Activated CD8-positive, alpha-beta T cell treated with anti-CD3 and anti-CD28 coated beads for 36 hours (primary cell): ENCODE measurements at regions not wholly inside any gene's neighbourhood (a gene's known extent, or its start where the extent isn't known, plus 50 kb on each side); places are given as distances from the start of the nearest gene placed in this dataset.

Experiments used
- ATAC-seq: fragments of 200-7000 bp; cut with Tn5 transposase; one replicate; pipeline ENCODE4 v1.10.0; 2021; ENCODE audit warnings: mild to moderate bottlenecking, moderate library complexity
- CTCF ChIA-PET: fragments of 350-600 bp; sonication (Branson Sonifier 250); formaldehyde crosslinking; loops from one replicate; lab custom pipeline; 2021; ENCODE audit warnings: antibody characterized with exemption; lab: Charles Lee
- POLR2A ChIA-PET: fragments of 350-600 bp; sonication (Branson Sonifier 250); formaldehyde crosslinking; loops from one replicate; lab custom pipeline; 2021; ENCODE audit warnings: antibody characterized with exemption; lab: Charles Lee
- DNase-seq: peaks from one replicate; pipeline ENCODE4 v3.0.0-alpha.2; 2020
- H3K27ac Mint-ChIP-seq: one replicate; pipeline ENCODE4 v1.8.0; 2021; ENCODE audit warnings: mild to moderate bottlenecking, mixed read lengths
- H3K27me3 Mint-ChIP-seq: one replicate; pipeline ENCODE4 v1.8.0; 2021; ENCODE audit warnings: mixed read lengths
- H3K36me3 Mint-ChIP-seq: one replicate; pipeline ENCODE4 v1.8.0; 2021; ENCODE audit warnings: low read depth, mixed read lengths
- H3K4me1 Mint-ChIP-seq: one replicate; pipeline ENCODE4 v1.8.0; 2021; ENCODE audit warnings: low read depth, mixed read lengths
- H3K4me3 Mint-ChIP-seq: one replicate; pipeline ENCODE4 v1.8.0; 2021; ENCODE audit warnings: mild to moderate bottlenecking, moderate library complexity, mixed read lengths
- H3K9me3 Mint-ChIP-seq: one replicate; pipeline ENCODE4 v1.8.0; 2021; ENCODE audit warnings: mixed read lengths
- intact Hi-C: fragments of 100-400 bp; cut with micrococcal nuclease; formaldehyde crosslinking; loops from one replicate; pipeline ENCODE4 v1.10.0; 2022
- TF ChIP-seq, protein P1 (sequence below): fragments of 200-600 bp; IDR thresholded peaks from one replicate; pipeline ENCODE4 v1.8.0; 2022; ENCODE audit warnings: antibody characterized with exemption, mild to moderate bottlenecking

DNA sequence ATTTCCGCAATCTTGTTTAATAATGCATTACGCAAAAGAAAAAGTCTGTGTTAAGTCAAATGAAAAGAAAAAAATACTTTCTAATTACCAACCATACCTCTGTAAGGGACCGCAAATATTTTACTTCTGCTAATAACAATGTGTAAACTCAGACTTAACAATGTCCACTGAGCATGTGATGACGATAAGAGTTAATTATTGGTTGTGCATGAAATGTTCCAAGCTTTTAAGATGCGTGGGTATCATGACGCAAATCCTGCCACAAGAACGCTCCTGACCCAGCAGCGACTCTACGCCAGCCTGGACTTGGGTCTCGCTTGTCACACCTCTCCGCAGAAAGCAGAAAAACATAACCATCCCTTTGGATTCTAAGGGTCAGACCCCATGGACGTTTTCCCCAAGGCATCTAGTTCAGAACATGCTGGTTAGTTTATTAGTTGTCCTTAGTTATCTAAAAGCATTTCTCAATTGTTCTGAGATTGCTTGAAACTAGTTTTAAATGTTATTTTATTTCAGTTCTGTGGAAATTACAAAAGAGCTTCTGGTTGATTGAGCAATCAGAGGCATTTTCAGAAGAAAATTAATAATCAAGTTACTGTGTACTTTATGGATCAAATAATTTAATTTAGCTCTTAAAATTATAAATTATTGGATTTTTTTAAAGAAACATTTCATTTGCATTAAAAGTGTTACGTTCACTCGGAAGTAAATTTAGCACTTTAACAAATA is 779.9 kb upstream of the ARGLU1 start:
- Mint-ChIP-seq H3K4me1 (no peaks in the 10 kb centered on the region), H3K27me3 (no peaks in the 10 kb centered on the region), H3K27ac (no peak overlapping the region), H3K4me3 (no peak overlapping the region), H3K9me3 (peaks cover 5% of the 10 kb centered on the region), H3K36me3 (no peaks in the 10 kb centered on the region)
- no peak for ATAC-seq
- intact Hi-C loops, result no loop called here
- CTCF ChIA-PET, result no interaction called here
- TF ChIP-seq, protein P1, sequence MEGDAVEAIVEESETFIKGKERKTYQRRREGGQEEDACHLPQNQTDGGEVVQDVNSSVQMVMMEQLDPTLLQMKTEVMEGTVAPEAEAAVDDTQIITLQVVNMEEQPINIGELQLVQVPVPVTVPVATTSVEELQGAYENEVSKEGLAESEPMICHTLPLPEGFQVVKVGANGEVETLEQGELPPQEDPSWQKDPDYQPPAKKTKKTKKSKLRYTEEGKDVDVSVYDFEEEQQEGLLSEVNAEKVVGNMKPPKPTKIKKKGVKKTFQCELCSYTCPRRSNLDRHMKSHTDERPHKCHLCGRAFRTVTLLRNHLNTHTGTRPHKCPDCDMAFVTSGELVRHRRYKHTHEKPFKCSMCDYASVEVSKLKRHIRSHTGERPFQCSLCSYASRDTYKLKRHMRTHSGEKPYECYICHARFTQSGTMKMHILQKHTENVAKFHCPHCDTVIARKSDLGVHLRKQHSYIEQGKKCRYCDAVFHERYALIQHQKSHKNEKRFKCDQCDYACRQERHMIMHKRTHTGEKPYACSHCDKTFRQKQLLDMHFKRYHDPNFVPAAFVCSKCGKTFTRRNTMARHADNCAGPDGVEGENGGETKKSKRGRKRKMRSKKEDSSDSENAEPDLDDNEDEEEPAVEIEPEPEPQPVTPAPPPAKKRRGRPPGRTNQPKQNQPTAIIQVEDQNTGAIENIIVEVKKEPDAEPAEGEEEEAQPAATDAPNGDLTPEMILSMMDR, result no peak
- DNase-seq, result no peak
- POLR2A ChIA-PET, result no interaction called here

DNA sequence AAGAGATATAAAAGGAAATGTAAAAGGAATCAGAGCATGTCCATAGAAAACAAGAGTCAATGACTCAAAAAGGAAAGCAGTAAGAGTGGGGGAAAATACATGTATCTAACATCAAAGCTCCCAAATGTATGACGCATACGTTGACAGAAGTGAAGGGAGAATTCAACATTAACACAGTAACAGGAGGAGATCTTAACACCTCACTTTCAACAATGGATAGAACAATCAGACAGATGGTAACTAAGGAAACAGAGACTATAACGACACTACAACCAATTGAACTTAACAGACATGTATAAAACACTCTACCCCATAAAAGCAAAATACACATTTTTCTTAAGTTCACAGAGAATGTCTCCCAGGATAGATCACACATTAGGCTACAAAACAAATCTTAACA is 774.8 kb upstream of the ARGLU1 start:
- CTCF ChIA-PET, result no interaction called here
- H3K4me3 Mint-ChIP-seq, result no peak overlapping the region
- TF ChIP-seq, protein P1, result no peak

DNA sequence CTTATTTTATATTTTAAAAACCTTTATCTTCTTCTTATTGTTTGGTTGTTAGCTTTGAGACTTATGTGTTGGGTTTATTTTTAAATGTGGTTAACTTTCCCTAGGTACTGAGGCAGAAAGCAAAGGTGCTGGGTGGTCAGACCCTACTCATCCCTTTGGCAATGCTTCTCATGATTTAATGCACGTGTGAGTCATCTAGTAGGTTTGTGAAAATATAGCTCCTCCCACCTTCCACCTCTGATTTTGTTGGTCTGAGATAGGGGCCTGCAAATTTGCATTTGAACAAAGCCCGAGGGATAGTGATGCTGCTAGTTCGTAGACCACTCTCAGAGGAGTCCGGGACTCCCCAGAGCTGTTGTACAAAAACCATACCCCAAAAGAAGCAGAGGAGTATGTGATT is 771.3 kb upstream of the ARGLU1 start:
- ATAC-seq (no peak), DNase-seq (no peak)
- CTCF ChIA-PET, result interaction anchor here (1.5 kb wide), 1 partner anchor 134 kb away, joined by 3 read pairs; no protein-coding TSS in a partner anchor
- H3K4me1 Mint-ChIP-seq, result no peaks in the 10 kb centered on the region
- TF ChIP-seq, protein P1, result no peak
- H3K4me3 Mint-ChIP-seq, result no peak overlapping the region
- H3K27ac Mint-ChIP-seq, result no peak overlapping the region
- no peaks in the 10 kb centered on the region for H3K27me3 Mint-ChIP-seq
- intact Hi-C loops, result no loop called here
- POLR2A ChIA-PET, result no interaction called here
- H3K9me3 Mint-ChIP-seq, result peaks cover 5% of the 10 kb centered on the region
- H3K36me3 Mint-ChIP-seq, result no peaks in the 10 kb centered on the region

More for the DNA sequence above, 774.8 kb upstream of the ARGLU1 start:
- H3K4me1 Mint-ChIP-seq, result no peaks in the 10 kb centered on the region
- POLR2A ChIA-PET, result no interaction called here
- intact Hi-C loops, result no loop called here
- H3K27ac Mint-ChIP-seq, result no peak overlapping the region
- ATAC-seq, result no peak
- DNase-seq, result no peak
- no peaks in the 10 kb centered on the region for H3K36me3 Mint-ChIP-seq
- H3K27me3 Mint-ChIP-seq, result no peaks in the 10 kb centered on the region
- H3K9me3 Mint-ChIP-seq, result peaks cover 7% of the 10 kb centered on the region

DNA sequence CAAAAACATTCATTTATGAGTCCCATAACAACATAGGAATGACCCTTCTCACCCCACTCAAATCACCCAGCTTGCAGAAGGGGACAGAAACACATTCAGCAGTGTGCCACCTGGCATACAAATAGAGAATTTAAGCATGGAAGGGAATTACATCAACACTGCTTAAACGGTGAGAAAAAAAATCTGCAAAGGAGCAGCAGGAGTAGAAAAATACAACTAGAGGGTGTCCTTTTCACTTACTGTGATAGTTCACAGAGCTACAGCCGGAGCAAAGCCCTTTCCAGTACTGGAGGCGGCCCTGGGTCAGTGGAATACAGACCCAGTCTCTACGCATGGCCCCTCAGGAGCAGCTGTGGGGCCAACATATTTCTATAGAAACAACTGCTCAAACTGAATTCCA is 764.3 kb upstream of the ARGLU1 start:
- Mint-ChIP-seq H3K4me1 (no peaks in the 10 kb centered on the region), H3K27ac (no peak overlapping the region), H3K4me3 (no peak overlapping the region), H3K27me3 (no peaks in the 10 kb centered on the region), H3K36me3 (no peaks in the 10 kb centered on the region), H3K9me3 (no peaks in the 10 kb centered on the region)
- intact Hi-C loops, result no loop called here
- ChIA-PET CTCF (interaction anchor here (1.9 kb wide), 1 partner anchor 10 kb away, joined by 4 read pairs; no protein-coding TSS in a partner anchor), POLR2A (no interaction called here)
- ATAC-seq (no peak), DNase-seq (no peak)
- TF ChIP-seq, protein P1, result no peak

DNA sequence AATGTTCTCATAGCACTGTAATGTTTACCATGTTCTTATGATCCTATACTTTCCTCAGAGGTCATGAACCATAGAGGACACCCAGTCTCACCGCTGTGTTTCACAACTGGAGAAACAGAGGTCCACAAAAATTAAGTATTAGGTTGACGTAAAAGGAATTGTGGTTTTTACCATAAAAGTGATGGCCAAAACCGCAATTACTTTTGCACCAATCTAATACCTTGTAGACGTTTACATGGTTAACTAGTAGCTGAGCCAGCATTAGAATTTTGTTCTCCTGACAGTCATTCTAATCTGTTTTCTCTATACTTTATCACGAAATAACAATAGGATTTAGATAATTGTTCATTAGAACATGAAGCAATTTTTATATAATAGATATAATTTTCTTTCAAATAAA is 763.4 kb upstream of the ARGLU1 start:
- intact Hi-C loops, result no loop called here
- Mint-ChIP-seq H3K4me1 (no peaks in the 10 kb centered on the region), H3K36me3 (no peaks in the 10 kb centered on the region), H3K9me3 (no peaks in the 10 kb centered on the region), H3K4me3 (no peak overlapping the region), H3K27ac (no peak overlapping the region), H3K27me3 (no peaks in the 10 kb centered on the region)
- TF ChIP-seq, protein P1, result no peak
- DNase-seq, result no peak
- ATAC-seq, result no peak
- POLR2A ChIA-PET, result no interaction called here
- CTCF ChIA-PET, result no interaction called here
